ENCODE measurements at regions not wholly inside any gene's neighbourhood (a gene's known extent, or its start where the extent isn't known, plus 50 kb on each side); places are given as distances from the start of the nearest gene placed in this dataset.

- no peak overlapping the region for H2AFZ ChIP-seq (ENCODE audit: low read depth, low read length)
- H3K27me3 ChIP-seq (ENCODE audit: insufficient read depth, low read depth, low read length), result no peaks in the 10 kb centered on the region
Observed at GRCh38 chr14:54085841-54086240, 129.2 kb upstream of the BMP4 start.

GRCh38 chr14:54086767-54087166 is 130.1 kb upstream of the BMP4 start:
- Histone ChIP-seq H3K9me3 (ENCODE audit: low read length) (no peaks in the 10 kb centered on the region), H3K27me3 (ENCODE audit: insufficient read depth, low read depth, low read length) (no peaks in the 10 kb centered on the region), H2AFZ (ENCODE audit: low read depth, low read length) (no peak overlapping the region), H3F3A (ENCODE audit: insufficient read depth, low read length, poor library complexity, severe bottlenecking) (no peaks in the 10 kb centered on the region), H3K4me2 (ENCODE audit: low read length) (no peak overlapping the region), H3K79me2 (replicated peaks; ENCODE audit: insufficient read depth, low read length) (no peaks in the 10 kb centered on the region), H3K27ac (ENCODE audit: low read length) (no peak overlapping the region), H3K9me2 (ENCODE audit: insufficient read depth, low read length) (no peaks in the 10 kb centered on the region), H4K20me1 (ENCODE audit: insufficient read depth) (no peaks in the 10 kb centered on the region), H3K9ac (ENCODE audit: low read length) (no peak overlapping the region), H3K36me3 (ENCODE audit: insufficient read depth, low read length) (no peaks in the 10 kb centered on the region), H3K4me3 (ENCODE audit: low read length) (no peak overlapping the region)
- TF ChIP-seq TAF1 (IDR thresholded peaks at IDR 0.05; ENCODE audit: low read depth) (no peak), RAD21 (conservative IDR thresholded peaks at IDR 0.05) (no peak), SMC3 (conservative IDR thresholded peaks at IDR 0.05; ENCODE audit: poor library complexity) (no peak), EZH2 (IDR thresholded peaks at IDR 0.05; ENCODE audit: borderline replicate concordance, insufficient read depth, low read length, poor library complexity, severe bottlenecking) (no peak), REST (IDR thresholded peaks at IDR 0.05; ENCODE audit: borderline replicate concordance) (no peak), CTCF (IDR thresholded peaks at IDR 0.05; ENCODE audit: poor library complexity, severe bottlenecking) (no peak)

More at GRCh38 chr14:54085841-54086240, 129.2 kb upstream of the BMP4 start:
- TF ChIP-seq TAF1 (IDR thresholded peaks at IDR 0.05; ENCODE audit: low read depth), result no peak
- TF ChIP-seq EP300 (conservative IDR thresholded peaks at IDR 0.05; ENCODE audit: poor library complexity, severe bottlenecking), result no peak
- TF ChIP-seq CTCF (IDR thresholded peaks at IDR 0.05; ENCODE audit: poor library complexity, severe bottlenecking), result no peak
- no peak for TF ChIP-seq EZH2 (IDR thresholded peaks at IDR 0.05; ENCODE audit: borderline replicate concordance, insufficient read depth, low read length, poor library complexity, severe bottlenecking)
- TF ChIP-seq REST (IDR thresholded peaks at IDR 0.05; ENCODE audit: borderline replicate concordance), result no peak
- TF ChIP-seq SMC3 (conservative IDR thresholded peaks at IDR 0.05; ENCODE audit: poor library complexity), result no peak
- TF ChIP-seq POLR2AphosphoS5 (IDR thresholded peaks at IDR 0.05), result no peak
- no peak for TF ChIP-seq RAD21 (conservative IDR thresholded peaks at IDR 0.05)
- no peak for TF ChIP-seq MXI1 (conservative IDR thresholded peaks at IDR 0.05; ENCODE audit: poor library complexity, severe bottlenecking)
- Histone ChIP-seq H3K9ac (ENCODE audit: low read length) (no peak overlapping the region), H3K79me2 (replicated peaks; ENCODE audit: insufficient read depth, low read length) (no peaks in the 10 kb centered on the region), H3K9me3 (ENCODE audit: low read length) (no peaks in the 10 kb centered on the region), H3K36me3 (ENCODE audit: insufficient read depth, low read length) (no peaks in the 10 kb centered on the region), H3K9me2 (ENCODE audit: insufficient read depth, low read length) (no peaks in the 10 kb centered on the region), H4K20me1 (ENCODE audit: insufficient read depth) (no peaks in the 10 kb centered on the region), H3K27ac (ENCODE audit: low read length) (no peak overlapping the region), H3K4me2 (ENCODE audit: low read length) (no peak overlapping the region), H3F3A (ENCODE audit: insufficient read depth, low read length, poor library complexity, severe bottlenecking) (no peaks in the 10 kb centered on the region), H3K4me3 (ENCODE audit: low read length) (no peak overlapping the region)

Measured in neural cell (in vitro differentiated cells).